ENCODE measurements at regions not wholly inside any gene's neighbourhood (a gene's known extent, or its start where the extent isn't known, plus 50 kb on each side); places are given as distances from the start of the nearest gene placed in this dataset.
"Not testable (repeated sequence)": the region's sequence is repeated elsewhere in the genome, so short reads cannot be mapped to it uniquely, and the experiment has no call there.

GRCh38 chr7:10533429-10533828 lies 440.2 kb upstream of the PHF14 start:
- DNase-seq = not testable (repeated sequence)

- DNase-seq = no peak
These were observed 437.1 kb upstream of the PHF14 start for GRCh38 chr7:10536561-10536960.

- no peak for DNase-seq
These were observed 435.9 kb upstream of the PHF14 start for GRCh38 chr7:10537764-10538163.

- DNase-seq = no peak
These were observed 416.3 kb upstream of the PHF14 start for GRCh38 chr7:10557375-10557774.

- no peak for DNase-seq
These were observed 413.2 kb upstream of the PHF14 start for GRCh38 chr7:10560497-10560896.

- DNase-seq = no peak
These were observed 404.8 kb upstream of the PHF14 start for GRCh38 chr7:10568891-10569290.

GRCh38 chr7:10571759-10572158 lies 401.9 kb upstream of the PHF14 start:
- no peak for DNase-seq

GRCh38 chr7:10577866-10578374 lies 395.8 kb upstream of the PHF14 start:
- no peak for DNase-seq

GRCh38 chr7:10579561-10579960 lies 394.1 kb upstream of the PHF14 start:
- DNase-seq = no peak

- DNase-seq = no peak
These were observed 388.8 kb upstream of the PHF14 start for GRCh38 chr7:10584886-10585285.

- DNase-seq = no peak
These were observed 385.6 kb upstream of the PHF14 start for GRCh38 chr7:10588084-10588483.

- DNase-seq = no peak
These were observed 381.1 kb upstream of the PHF14 start for GRCh38 chr7:10592604-10593003.

- no peak for DNase-seq
These were observed 380.6 kb upstream of the PHF14 start for GRCh38 chr7:10593080-10593479.

GRCh38 chr7:10596827-10597226 lies 376.8 kb upstream of the PHF14 start:
- DNase-seq = no peak

GRCh38 chr7:10604128-10604527 lies 369.5 kb upstream of the PHF14 start:
- no peak for DNase-seq

- no peak for DNase-seq
These were observed 360.7 kb upstream of the PHF14 start for GRCh38 chr7:10612950-10613349.

GRCh38 chr7:10618953-10619352 lies 354.7 kb upstream of the PHF14 start:
- DNase-seq = no peak

- no peak for DNase-seq
These were observed 341.0 kb upstream of the PHF14 start for GRCh38 chr7:10632712-10633111.

GRCh38 chr7:10634239-10634638 lies 339.4 kb upstream of the PHF14 start:
- no peak for DNase-seq

GRCh38 chr7:10637991-10638390 lies 335.7 kb upstream of the PHF14 start:
- DNase-seq = no peak

GRCh38 chr7:10643545-10643944 lies 330.1 kb upstream of the PHF14 start:
- DNase-seq = no peak

GRCh38 chr7:10644849-10645248 lies 328.8 kb upstream of the PHF14 start:
- DNase-seq = no peak

GRCh38 chr7:10646194-10646593 lies 327.5 kb upstream of the PHF14 start:
- no peak for DNase-seq

- no peak for DNase-seq
These were observed 325.4 kb upstream of the PHF14 start for GRCh38 chr7:10648289-10648688.

GRCh38 chr7:10649120-10649519 lies 324.6 kb upstream of the PHF14 start:
- DNase-seq = not testable (repeated sequence)

GRCh38 chr7:10655031-10655430 lies 318.6 kb upstream of the PHF14 start:
- DNase-seq = no peak
